ENCODE measurements at regions not wholly inside any gene's neighbourhood (a gene's known extent, or its start where the extent isn't known, plus 50 kb on each side); places are given as distances from the start of the nearest gene placed in this dataset.

GRCh38 chr5:75886706-75887105 is 169.5 kb upstream of the POC5 start:
- TF ChIP-seq CTCF (IDR thresholded peaks at IDR 0.05) = no peak
- TF ChIP-seq POLR2A (IDR thresholded peaks at IDR 0.05) = no peak
